ENCODE measurements at regions not wholly inside any gene's neighbourhood (a gene's known extent, or its start where the extent isn't known, plus 50 kb on each side); places are given as distances from the start of the nearest gene placed in this dataset.

DNA sequence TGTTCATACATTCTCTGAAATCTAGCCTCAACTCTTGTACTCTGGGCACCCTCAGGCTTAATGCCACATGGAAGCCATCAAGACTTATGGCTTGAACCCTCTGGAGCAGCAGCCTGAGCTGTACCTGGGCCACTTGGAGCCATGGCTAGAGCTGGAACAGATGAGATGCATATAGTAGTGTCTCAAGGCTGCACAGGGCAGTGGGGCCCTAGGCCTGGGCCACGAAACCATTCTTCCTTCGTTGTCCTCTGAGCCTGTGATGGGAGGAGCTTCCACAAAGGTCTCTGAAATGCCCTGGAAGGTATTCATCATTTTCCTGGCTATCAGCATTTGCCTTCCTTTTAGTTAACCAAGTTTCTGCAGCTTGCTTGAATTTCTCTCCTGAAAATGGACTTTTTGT, 1427.2 kb upstream of the PCDH10 start:
- TF ChIP-seq, protein P1, sequence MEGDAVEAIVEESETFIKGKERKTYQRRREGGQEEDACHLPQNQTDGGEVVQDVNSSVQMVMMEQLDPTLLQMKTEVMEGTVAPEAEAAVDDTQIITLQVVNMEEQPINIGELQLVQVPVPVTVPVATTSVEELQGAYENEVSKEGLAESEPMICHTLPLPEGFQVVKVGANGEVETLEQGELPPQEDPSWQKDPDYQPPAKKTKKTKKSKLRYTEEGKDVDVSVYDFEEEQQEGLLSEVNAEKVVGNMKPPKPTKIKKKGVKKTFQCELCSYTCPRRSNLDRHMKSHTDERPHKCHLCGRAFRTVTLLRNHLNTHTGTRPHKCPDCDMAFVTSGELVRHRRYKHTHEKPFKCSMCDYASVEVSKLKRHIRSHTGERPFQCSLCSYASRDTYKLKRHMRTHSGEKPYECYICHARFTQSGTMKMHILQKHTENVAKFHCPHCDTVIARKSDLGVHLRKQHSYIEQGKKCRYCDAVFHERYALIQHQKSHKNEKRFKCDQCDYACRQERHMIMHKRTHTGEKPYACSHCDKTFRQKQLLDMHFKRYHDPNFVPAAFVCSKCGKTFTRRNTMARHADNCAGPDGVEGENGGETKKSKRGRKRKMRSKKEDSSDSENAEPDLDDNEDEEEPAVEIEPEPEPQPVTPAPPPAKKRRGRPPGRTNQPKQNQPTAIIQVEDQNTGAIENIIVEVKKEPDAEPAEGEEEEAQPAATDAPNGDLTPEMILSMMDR (IDR thresholded peaks at IDR 0.05; ENCODE audit: borderline replicate concordance, extremely low read depth, low read length, poor library complexity, severe bottlenecking): no peak
- TF ChIP-seq EZH2 (IDR thresholded peaks at IDR 0.05; ENCODE audit: borderline replicate concordance, low read depth, low read length, severe bottlenecking): no peak

All from DND-41 (cell line).